ENCODE measurements at regions not wholly inside any gene's neighbourhood (a gene's known extent, or its start where the extent isn't known, plus 50 kb on each side); places are given as distances from the start of the nearest gene placed in this dataset.

DNA sequence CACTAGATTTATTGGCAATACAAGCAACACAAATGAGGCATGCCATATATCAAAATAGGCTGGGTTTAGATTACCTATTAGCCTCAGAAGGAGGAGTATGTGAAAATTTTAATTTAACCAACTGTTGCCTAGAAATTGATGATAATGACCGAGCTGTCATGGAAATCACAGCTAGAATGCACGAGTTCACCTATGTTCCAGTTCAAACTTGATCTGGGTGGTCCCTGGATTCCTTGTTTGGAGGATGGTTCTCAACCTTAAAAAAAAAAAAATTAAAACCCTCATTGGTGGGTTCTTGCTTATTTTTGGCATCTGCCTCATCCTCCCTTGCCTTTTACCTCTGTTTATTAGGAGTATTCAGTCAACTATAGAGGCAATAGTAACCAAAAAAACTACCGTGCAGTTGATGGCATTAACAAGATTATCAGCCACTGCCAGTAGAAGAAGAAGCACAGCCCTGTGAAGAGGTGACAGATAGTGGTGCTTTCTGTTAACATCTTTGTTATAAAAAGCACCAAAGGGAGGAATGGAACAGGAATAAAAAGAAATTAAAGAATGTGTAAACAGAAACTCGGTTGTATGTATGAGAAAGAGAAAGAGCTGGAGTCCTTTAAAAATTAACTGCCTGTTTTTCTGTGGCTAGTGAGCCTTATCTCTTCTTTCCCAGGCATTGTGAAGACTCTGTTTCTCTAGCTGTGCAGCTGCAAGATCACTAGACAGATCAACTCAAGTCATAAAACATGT is 106.4 kb downstream of the ZNF429 start:
- WGBS (ENCODE audit: insufficient coverage) = no CpG with 5 or more reads among the region's 4 CpGs
- no peak overlapping the region for H3K27ac Mint-ChIP-seq
- Histone ChIP-seq H3K27ac (ENCODE audit: low read depth in 1 of 2, low read length in 2 of 2) (no peak overlapping the region), H3K36me3 (replicated peaks in 1 of 2; ENCODE audit: control insufficient read depth in 1 of 2, insufficient read depth in 2 of 2, low read length in 2 of 2) (no peaks in the 10 kb centered on the region), H2AFZ (ENCODE audit: insufficient read depth, low read depth, low read length, poor library complexity, severe bottlenecking) (no peak overlapping the region), H4K20me1 (ENCODE audit: insufficient read depth, low read length) (no peaks in the 10 kb centered on the region), H3K4me1 (ENCODE audit: control insufficient read depth in 1 of 2, insufficient read depth in 2 of 2, low read length in 2 of 2) (no peaks in the 10 kb centered on the region), H3K27me3 (ENCODE audit: control insufficient read depth in 2 of 2, insufficient read depth in 2 of 2, low read length in 2 of 2) (no peaks in the 10 kb centered on the region), H3K9ac (ENCODE audit: insufficient read depth, low read length, poor library complexity, severe bottlenecking) (no peak overlapping the region), H3K9me3 (replicated peaks in 1 of 2; ENCODE audit: control insufficient read depth in 1 of 2, insufficient read depth in 1 of 2, low read length in 2 of 2) (peaks cover 0 to 20% of the 10 kb centered on the region in 2 donors), H3K4me2 (replicated peaks; ENCODE audit: extremely low read depth, low read length, poor library complexity, severe bottlenecking) (no peak overlapping the region), H3K79me2 (ENCODE audit: insufficient read depth, low read length) (no peaks in the 10 kb centered on the region), H3K4me3 (replicated peaks in 1 of 3; ENCODE audit: low read depth in 2 of 3, low read length in 3 of 3) (no peak overlapping the region)
- no peaks in the 10 kb centered on the region for H3K36me3 Mint-ChIP-seq
- peaks cover 14 to 48% (median 35%) of the 10 kb centered on the region in 7 donors for H3K9me3 Mint-ChIP-seq
- no peak for DNase-seq
- no peak overlapping the region for H3K4me3 Mint-ChIP-seq
- TF ChIP-seq, protein P1, sequence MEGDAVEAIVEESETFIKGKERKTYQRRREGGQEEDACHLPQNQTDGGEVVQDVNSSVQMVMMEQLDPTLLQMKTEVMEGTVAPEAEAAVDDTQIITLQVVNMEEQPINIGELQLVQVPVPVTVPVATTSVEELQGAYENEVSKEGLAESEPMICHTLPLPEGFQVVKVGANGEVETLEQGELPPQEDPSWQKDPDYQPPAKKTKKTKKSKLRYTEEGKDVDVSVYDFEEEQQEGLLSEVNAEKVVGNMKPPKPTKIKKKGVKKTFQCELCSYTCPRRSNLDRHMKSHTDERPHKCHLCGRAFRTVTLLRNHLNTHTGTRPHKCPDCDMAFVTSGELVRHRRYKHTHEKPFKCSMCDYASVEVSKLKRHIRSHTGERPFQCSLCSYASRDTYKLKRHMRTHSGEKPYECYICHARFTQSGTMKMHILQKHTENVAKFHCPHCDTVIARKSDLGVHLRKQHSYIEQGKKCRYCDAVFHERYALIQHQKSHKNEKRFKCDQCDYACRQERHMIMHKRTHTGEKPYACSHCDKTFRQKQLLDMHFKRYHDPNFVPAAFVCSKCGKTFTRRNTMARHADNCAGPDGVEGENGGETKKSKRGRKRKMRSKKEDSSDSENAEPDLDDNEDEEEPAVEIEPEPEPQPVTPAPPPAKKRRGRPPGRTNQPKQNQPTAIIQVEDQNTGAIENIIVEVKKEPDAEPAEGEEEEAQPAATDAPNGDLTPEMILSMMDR (IDR thresholded peaks at IDR 0.05) = no peak
- intact Hi-C loops (cut with micrococcal nuclease) = no loop called here
- peaks cover 0 to 2% (median 0%) of the 10 kb centered on the region in 3 donors for H3K27me3 Mint-ChIP-seq (ENCODE audit: low read depth in 3 of 3)
- peaks cover 5% of the 10 kb centered on the region for H3K4me1 Mint-ChIP-seq

DNA sequence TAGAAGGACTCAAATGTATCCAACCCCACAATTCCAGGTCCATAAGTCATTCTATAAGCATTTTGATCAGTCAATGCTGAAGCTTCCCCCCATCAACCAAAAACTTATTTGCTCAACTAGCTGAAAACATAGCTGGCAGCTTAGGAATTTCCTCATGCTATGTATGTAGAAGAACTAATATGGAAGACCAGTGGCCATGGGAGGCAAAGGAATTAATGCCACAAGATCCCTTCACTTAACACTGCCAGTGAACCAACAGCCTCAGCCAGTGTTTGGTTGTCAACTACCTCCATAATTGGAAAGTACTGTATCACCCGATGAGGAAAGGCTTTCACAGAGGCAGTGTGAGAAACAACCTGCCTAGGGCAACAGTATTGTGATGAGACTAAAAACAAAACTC is 105.4 kb downstream of the ZNF429 start:
- H3K4me1 Mint-ChIP-seq = peaks cover 5% of the 10 kb centered on the region
- no peaks in the 10 kb centered on the region for H3K36me3 Mint-ChIP-seq
- peaks cover 0 to 2% (median 0%) of the 10 kb centered on the region in 3 donors for H3K27me3 Mint-ChIP-seq (ENCODE audit: low read depth in 3 of 3)

More for the DNA sequence above, 105.4 kb downstream of the ZNF429 start:
- Histone ChIP-seq H3K36me3 (replicated peaks in 1 of 2; ENCODE audit: control insufficient read depth in 1 of 2, insufficient read depth in 2 of 2, low read length in 2 of 2) (no peaks in the 10 kb centered on the region), H3K4me1 (ENCODE audit: control insufficient read depth in 1 of 2, insufficient read depth in 2 of 2, low read length in 2 of 2) (no peaks in the 10 kb centered on the region), H3K9ac (ENCODE audit: insufficient read depth, low read length, poor library complexity, severe bottlenecking) (no peak overlapping the region), H4K20me1 (ENCODE audit: insufficient read depth, low read length) (no peaks in the 10 kb centered on the region), H3K27me3 (ENCODE audit: control insufficient read depth in 2 of 2, insufficient read depth in 2 of 2, low read length in 2 of 2) (no peaks in the 10 kb centered on the region), H3K4me3 (replicated peaks in 1 of 3; ENCODE audit: low read depth in 2 of 3, low read length in 3 of 3) (no peak overlapping the region), H3K4me2 (replicated peaks; ENCODE audit: extremely low read depth, low read length, poor library complexity, severe bottlenecking) (no peak overlapping the region), H3K27ac (ENCODE audit: low read depth in 1 of 2, low read length in 2 of 2) (no peak overlapping the region), H3K9me3 (replicated peaks in 1 of 2; ENCODE audit: control insufficient read depth in 1 of 2, insufficient read depth in 1 of 2, low read length in 2 of 2) (peaks cover 0 to 11% of the 10 kb centered on the region in 2 donors), H2AFZ (ENCODE audit: insufficient read depth, low read depth, low read length, poor library complexity, severe bottlenecking) (no peak overlapping the region), H3K79me2 (ENCODE audit: insufficient read depth, low read length) (no peaks in the 10 kb centered on the region)
- H3K9me3 Mint-ChIP-seq = peaks cover 9 to 42% (median 28%) of the 10 kb centered on the region in 7 donors
- H3K4me3 Mint-ChIP-seq = no peak overlapping the region
- intact Hi-C loops (cut with micrococcal nuclease) = no loop called here
- WGBS (ENCODE audit: insufficient coverage) = 100% methylated on average over 1 of the region's 1 CpG
- TF ChIP-seq, protein P1 (IDR thresholded peaks at IDR 0.05) = no peak
- no peak for DNase-seq
- H3K27ac Mint-ChIP-seq = no peak overlapping the region
